MCF 10A (cell line): ENCODE measurements at regions not wholly inside any gene's neighbourhood (a gene's known extent, or its start where the extent isn't known, plus 50 kb on each side); places are given as distances from the start of the nearest gene placed in this dataset.
A peak's percentile ranks its signal among the peaks of the same experiment; 100 is the strongest.
"Not testable (repeated sequence)": the region's sequence is repeated elsewhere in the genome, so short reads cannot be mapped to it uniquely, and the experiment has no call there.

ENCODE experiments used
- BruUV-seq: library from RNA; stranded (reverse); fragments of 400-500 nt; replicated peaks from 2 replicates; lab custom pipeline; 2021; lab: Mats Ljungman, UMichigan
- CTCF ChIA-PET: fragments of 300-600 bp; sonication (Branson Sonifier 250); formaldehyde crosslinking; extraction: SDS; loops from one replicate; lab custom pipeline; 2021; ENCODE audit warnings: antibody characterized with exemption, inconsistent platforms; lab: Yijun Ruan, JAX
- POLR2A ChIA-PET: fragments of 300-600, 350-650 bp; sonication (Branson Sonifier 250); formaldehyde crosslinking; extraction: SDS; loops from one replicate; lab custom pipeline; 2020; ENCODE audit warnings: antibody characterized with exemption, inconsistent platforms; lab: Yijun Ruan, JAX
- DNase-seq: peaks from one replicate; pipeline ENCODE4 v3.0.0-alpha.2; 2018; ENCODE audit not compliant: unreplicated experiment
- H3K27ac Mint-ChIP-seq: one replicate; pipeline ENCODE4 v1.8.0; 2022; ENCODE audit warnings: mild to moderate bottlenecking, low read depth, mixed read lengths; ENCODE audit not compliant: unreplicated experiment
- H3K27me3 Mint-ChIP-seq: one replicate; pipeline ENCODE4 v1.8.0; 2022; ENCODE audit warnings: mixed read lengths; ENCODE audit not compliant: insufficient read depth, unreplicated experiment
- H3K36me3 Mint-ChIP-seq: one replicate; pipeline ENCODE4 v1.8.0; 2022; ENCODE audit warnings: mild to moderate bottlenecking, moderate library complexity, mixed read lengths; ENCODE audit not compliant: insufficient read depth, unreplicated experiment
- H3K4me1 Mint-ChIP-seq: one replicate; pipeline ENCODE4 v1.8.0; 2022; ENCODE audit warnings: mixed read lengths; ENCODE audit not compliant: insufficient read depth, unreplicated experiment
- H3K4me3 Mint-ChIP-seq: one replicate; pipeline ENCODE4 v1.8.0; 2022; ENCODE audit warnings: mild to moderate bottlenecking, moderate library complexity, mixed read lengths; ENCODE audit not compliant: unreplicated experiment
- H3K9me3 Mint-ChIP-seq: one replicate; pipeline ENCODE4 v1.8.0; 2022; ENCODE audit warnings: mixed read lengths; ENCODE audit not compliant: unreplicated experiment
- intact Hi-C: fragments of 100-400 bp; cut with micrococcal nuclease; formaldehyde crosslinking; loops from 2 replicates; pipeline ENCODE4 v1.14.1; 2022
- TF ChIP-seq, protein P1 (sequence below): fragments of 200-600 bp; IDR thresholded peaks from one replicate; pipeline ENCODE4 v1.8.0; 2022; ENCODE audit warnings: antibody characterized with exemption, mild to moderate bottlenecking; ENCODE audit not compliant: unreplicated experiment

DNA sequence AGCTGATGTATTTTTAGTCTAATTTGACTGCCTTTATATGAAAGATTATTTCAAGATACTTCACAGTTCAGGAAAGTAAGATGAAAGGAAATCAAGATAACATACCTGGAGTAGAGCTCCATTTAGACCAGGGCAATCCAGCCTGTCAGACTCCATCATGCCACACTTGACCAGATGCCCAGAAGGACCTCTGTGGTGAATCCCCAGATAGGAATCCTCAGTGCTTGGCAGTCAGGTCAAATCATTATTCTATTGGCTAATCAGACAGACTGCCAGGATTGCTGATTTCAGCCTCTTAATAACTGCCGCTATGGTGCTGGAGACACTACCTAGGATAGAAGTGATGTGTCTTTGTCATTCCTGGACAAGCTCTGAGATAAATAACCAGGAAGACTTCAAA lies 404.2 kb downstream of the STK39 start:
- intact Hi-C loops = no loop called here
- POLR2A ChIA-PET = no interaction called here
- Mint-ChIP-seq H3K4me3 (no peak overlapping the region), H3K9me3 (no peaks in the 10 kb centered on the region), H3K36me3 (no peaks in the 10 kb centered on the region), H3K27ac (no peak overlapping the region), H3K27me3 (peaks cover 31% of the 10 kb centered on the region), H3K4me1 (no peaks in the 10 kb centered on the region)
- TF ChIP-seq, protein P1, sequence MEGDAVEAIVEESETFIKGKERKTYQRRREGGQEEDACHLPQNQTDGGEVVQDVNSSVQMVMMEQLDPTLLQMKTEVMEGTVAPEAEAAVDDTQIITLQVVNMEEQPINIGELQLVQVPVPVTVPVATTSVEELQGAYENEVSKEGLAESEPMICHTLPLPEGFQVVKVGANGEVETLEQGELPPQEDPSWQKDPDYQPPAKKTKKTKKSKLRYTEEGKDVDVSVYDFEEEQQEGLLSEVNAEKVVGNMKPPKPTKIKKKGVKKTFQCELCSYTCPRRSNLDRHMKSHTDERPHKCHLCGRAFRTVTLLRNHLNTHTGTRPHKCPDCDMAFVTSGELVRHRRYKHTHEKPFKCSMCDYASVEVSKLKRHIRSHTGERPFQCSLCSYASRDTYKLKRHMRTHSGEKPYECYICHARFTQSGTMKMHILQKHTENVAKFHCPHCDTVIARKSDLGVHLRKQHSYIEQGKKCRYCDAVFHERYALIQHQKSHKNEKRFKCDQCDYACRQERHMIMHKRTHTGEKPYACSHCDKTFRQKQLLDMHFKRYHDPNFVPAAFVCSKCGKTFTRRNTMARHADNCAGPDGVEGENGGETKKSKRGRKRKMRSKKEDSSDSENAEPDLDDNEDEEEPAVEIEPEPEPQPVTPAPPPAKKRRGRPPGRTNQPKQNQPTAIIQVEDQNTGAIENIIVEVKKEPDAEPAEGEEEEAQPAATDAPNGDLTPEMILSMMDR = no peak
- CTCF ChIA-PET = no interaction called here
- no peak for DNase-seq
- BruUV-seq = no TSS peak

DNA sequence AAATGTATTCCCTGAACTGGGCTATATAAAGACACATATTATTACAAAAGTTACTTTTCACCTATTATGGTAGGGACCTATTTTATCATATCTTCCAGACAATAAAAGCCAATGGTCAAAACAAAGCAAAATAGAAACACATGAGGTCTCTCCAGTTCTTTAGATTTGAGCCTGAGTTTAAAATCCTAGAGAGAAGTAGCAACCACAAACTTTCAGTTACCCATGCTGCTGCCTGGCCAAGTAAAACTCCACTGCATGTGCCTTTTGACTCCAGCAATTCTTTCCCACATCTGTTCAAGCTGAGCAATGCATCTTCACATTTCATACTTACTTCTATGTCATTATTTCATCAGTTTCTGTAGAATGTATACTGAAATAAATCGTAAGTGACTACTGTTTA lies 405.3 kb downstream of the STK39 start:
- Mint-ChIP-seq H3K27ac (no peak overlapping the region), H3K36me3 (no peaks in the 10 kb centered on the region), H3K9me3 (no peaks in the 10 kb centered on the region), H3K4me1 (no peaks in the 10 kb centered on the region), H3K4me3 (no peak overlapping the region), H3K27me3 (peaks cover 20% of the 10 kb centered on the region)
- intact Hi-C loops = no loop called here
- POLR2A ChIA-PET = no interaction called here
- DNase-seq = no peak
- CTCF ChIA-PET = no interaction called here
- TF ChIP-seq, protein P1 = no peak
- no TSS peak for BruUV-seq

DNA sequence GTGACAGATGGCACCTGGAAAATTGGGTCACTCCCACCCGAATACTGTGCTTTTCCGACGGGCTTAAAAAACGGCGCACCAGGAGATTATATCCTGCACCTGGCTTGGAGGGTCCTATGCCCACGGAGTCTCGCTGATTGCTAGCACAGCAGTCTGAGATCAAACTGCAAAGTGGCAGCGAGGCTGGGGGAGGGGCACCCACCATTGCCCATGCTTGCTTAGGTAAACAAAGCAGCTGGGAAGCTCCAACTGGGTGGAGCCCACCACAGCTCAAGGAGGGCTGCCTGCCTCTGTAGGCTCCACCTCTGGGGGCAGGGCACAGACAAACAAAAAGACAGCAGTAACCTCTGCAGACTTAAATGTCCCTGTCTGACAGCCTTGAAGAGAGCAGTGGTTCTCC lies 412.1 kb downstream of the STK39 start:
- H3K4me3 Mint-ChIP-seq, DNase-seq, H3K36me3 Mint-ChIP-seq, BruUV-seq, H3K9me3 Mint-ChIP-seq, POLR2A ChIA-PET, CTCF ChIA-PET, H3K27ac Mint-ChIP-seq, intact Hi-C loops, H3K4me1 Mint-ChIP-seq: not testable (repeated sequence)
- peaks cover 22% of the 10 kb centered on the region for H3K27me3 Mint-ChIP-seq

DNA sequence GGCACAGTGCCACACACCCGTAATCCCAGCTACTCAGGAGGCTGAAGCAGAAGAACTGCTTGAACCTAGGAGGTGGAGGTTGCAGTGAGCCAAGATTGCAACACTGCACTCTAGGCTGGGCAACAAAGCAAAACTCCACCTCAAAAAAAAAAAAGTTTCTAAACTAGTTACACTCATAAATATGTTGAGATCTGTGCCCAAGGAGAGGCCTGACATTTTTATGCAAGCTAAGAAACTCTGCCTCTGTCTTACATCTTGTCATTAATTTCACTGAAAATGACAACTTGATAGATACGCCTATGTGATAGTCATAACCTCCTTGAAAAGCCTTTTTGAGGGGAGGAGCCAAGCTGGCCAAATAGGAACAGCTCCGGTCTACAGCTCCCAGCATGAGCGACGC lies 412.7 kb downstream of the STK39 start:
- peaks cover 22% of the 10 kb centered on the region for H3K27me3 Mint-ChIP-seq
- no peaks in the 10 kb centered on the region for H3K9me3 Mint-ChIP-seq
- ChIA-PET POLR2A (interaction anchor here (1.2 kb wide), 1 partner anchor 86 kb away, joined by 5 read pairs; no protein-coding TSS in a partner anchor), CTCF (interaction anchor here (1.1 kb wide), 1 partner anchor 11 kb away, joined by 5 read pairs; no protein-coding TSS in a partner anchor)
- H3K4me1 Mint-ChIP-seq = no peaks in the 10 kb centered on the region
- intact Hi-C loops = no loop called here
- H3K4me3 Mint-ChIP-seq = no peak overlapping the region
- BruUV-seq = no TSS peak
- no peaks in the 10 kb centered on the region for H3K36me3 Mint-ChIP-seq
- TF ChIP-seq, protein P1 = no peak
- peak; percentile 40 for DNase-seq
- H3K27ac Mint-ChIP-seq = no peak overlapping the region

DNA sequence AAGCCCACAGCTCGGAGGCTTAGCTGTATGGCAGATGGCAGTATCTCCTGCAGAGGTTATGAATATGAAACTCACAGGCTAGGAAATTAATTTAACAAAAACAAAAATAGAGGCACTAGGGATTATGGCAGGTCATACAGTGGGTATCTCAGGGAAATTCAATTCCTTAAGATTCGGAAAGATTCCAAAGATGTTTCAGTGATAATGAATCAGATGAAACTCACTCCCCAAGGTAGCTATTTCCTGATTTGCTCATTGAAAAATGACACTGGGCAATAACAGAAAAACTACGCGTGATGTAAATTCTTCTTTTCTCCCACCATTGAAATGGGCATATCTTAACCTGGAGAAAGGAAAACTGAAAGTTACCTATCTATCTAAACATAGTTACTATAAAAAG lies 414.1 kb downstream of the STK39 start:
- peaks cover 22% of the 10 kb centered on the region for H3K27me3 Mint-ChIP-seq
- no peaks in the 10 kb centered on the region for H3K36me3 Mint-ChIP-seq
- intact Hi-C loops = no loop called here
- no peaks in the 10 kb centered on the region for H3K4me1 Mint-ChIP-seq
- ChIA-PET CTCF (interaction anchor here (0.7 to 0.9 kb wide), 2 partner anchors 11 to 286 kb away, joined by 3 to 4 read pairs; no protein-coding TSS in a partner anchor), POLR2A (no interaction called here)
- no TSS peak for BruUV-seq
- TF ChIP-seq, protein P1 = no peak
- H3K27ac Mint-ChIP-seq = no peak overlapping the region
- DNase-seq = no peak
- no peak overlapping the region for H3K4me3 Mint-ChIP-seq
- H3K9me3 Mint-ChIP-seq = no peaks in the 10 kb centered on the region
